Mucosa of rectum (tissue), 2 donors: ENCODE measurements at regions not wholly inside any gene's neighbourhood (a gene's known extent, or its start where the extent isn't known, plus 50 kb on each side); places are given as distances from the start of the nearest gene placed in this dataset.

ENCODE experiments used
- H3K27ac ChIP-seq, 2 donors: one replicate each; pipeline ENCODE4 v1.7.0; 2013; ENCODE audit warnings: inconsistent platforms in 2 of 2, low read depth in 2 of 2, low read length in 2 of 2
- H3K27me3 ChIP-seq, 2 donors: one replicate each; pipeline ENCODE4 v1.7.0; 2013; ENCODE audit warnings: low read length in 2 of 2; ENCODE audit not compliant: control insufficient read depth in 2 of 2, insufficient read depth in 2 of 2
- H3K36me3 ChIP-seq, 2 donors: one replicate each; pipeline ENCODE4 v1.7.0; 2013; ENCODE audit warnings: low read length in 2 of 2; ENCODE audit not compliant: control insufficient read depth in 2 of 2, insufficient read depth in 2 of 2
- H3K4me1 ChIP-seq, 2 donors: one replicate each; pipeline ENCODE4 v1.7.0; 2013; ENCODE audit warnings: low read length in 2 of 2, mild to moderate bottlenecking in 1 of 2; ENCODE audit not compliant: control insufficient read depth in 2 of 2, insufficient read depth in 2 of 2
- H3K4me3 ChIP-seq, 2 donors: one replicate each; pipeline ENCODE4 v1.7.0; 2013; ENCODE audit warnings: low read length in 2 of 2
- H3K9ac ChIP-seq, 2 donors: one replicate each; pipeline ENCODE4 v1.7.0; 2013; ENCODE audit warnings: low read length in 2 of 2, low read depth in 1 of 2, mild to moderate bottlenecking in 1 of 2
- H3K9me3 ChIP-seq, 2 donors: one replicate each; pipeline ENCODE4 v1.7.0; 2013; ENCODE audit warnings: low read length in 2 of 2; ENCODE audit not compliant: control insufficient read depth in 2 of 2
- donor health status: healthy.
- donor health status: Normal muscosa, but diverticular disease.

- Histone ChIP-seq H3K4me1 (no peaks in the 10 kb centered on the region), H3K4me3 (no peak overlapping the region), H3K36me3 (no peaks in the 10 kb centered on the region), H3K27me3 (no peaks in the 10 kb centered on the region), H3K9me3 (no peaks in the 10 kb centered on the region), H3K9ac (no peak overlapping the region), H3K27ac (no peak overlapping the region)
Measured at GRCh38 chr13:84362777-84363176, 480.5 kb upstream of the SLITRK1 start.

- H3K9me3 ChIP-seq = no peaks in the 10 kb centered on the region
- H3K36me3 ChIP-seq = no peaks in the 10 kb centered on the region
- H3K4me3 ChIP-seq = no peak overlapping the region
- no peak overlapping the region for H3K27ac ChIP-seq
- H3K4me1 ChIP-seq = no peaks in the 10 kb centered on the region
- H3K27me3 ChIP-seq = no peaks in the 10 kb centered on the region
- H3K9ac ChIP-seq = no peak overlapping the region
Measured at GRCh38 chr13:84360822-84361221, 478.5 kb upstream of the SLITRK1 start.

GRCh38 chr13:84358601-84359000, 476.3 kb upstream of the SLITRK1 start:
- Histone ChIP-seq H3K36me3 (no peaks in the 10 kb centered on the region), H3K9me3 (no peaks in the 10 kb centered on the region), H3K9ac (no peak overlapping the region), H3K4me1 (no peaks in the 10 kb centered on the region), H3K4me3 (no peak overlapping the region), H3K27me3 (no peaks in the 10 kb centered on the region), H3K27ac (no peak overlapping the region)

- Histone ChIP-seq H3K4me1 (no peaks in the 10 kb centered on the region), H3K4me3 (no peak overlapping the region), H3K9me3 (no peaks in the 10 kb centered on the region), H3K9ac (no peak overlapping the region), H3K27me3 (no peaks in the 10 kb centered on the region), H3K27ac (no peak overlapping the region), H3K36me3 (no peaks in the 10 kb centered on the region)
Measured at GRCh38 chr13:84352946-84353345, 470.7 kb upstream of the SLITRK1 start.

GRCh38 chr13:84339456-84339855, 457.2 kb upstream of the SLITRK1 start:
- Histone ChIP-seq H3K36me3 (no peaks in the 10 kb centered on the region), H3K27ac (no peak overlapping the region), H3K27me3 (no peaks in the 10 kb centered on the region), H3K9ac (no peak overlapping the region), H3K4me3 (no peak overlapping the region), H3K9me3 (peaks cover 2 to 4% of the 10 kb centered on the region in 2 donors), H3K4me1 (no peaks in the 10 kb centered on the region)

- no peak overlapping the region for H3K4me3 ChIP-seq
- H3K9ac ChIP-seq = no peak overlapping the region
- no peak overlapping the region for H3K27ac ChIP-seq
- no peaks in the 10 kb centered on the region for H3K4me1 ChIP-seq
- H3K27me3 ChIP-seq = no peaks in the 10 kb centered on the region
- H3K36me3 ChIP-seq = no peaks in the 10 kb centered on the region
- peaks cover 0 to 2% of the 10 kb centered on the region in 2 donors for H3K9me3 ChIP-seq
Measured at GRCh38 chr13:84332346-84332745, 450.1 kb upstream of the SLITRK1 start.

- Histone ChIP-seq H3K4me3 (no peak overlapping the region), H3K4me1 (no peaks in the 10 kb centered on the region), H3K27me3 (no peaks in the 10 kb centered on the region), H3K27ac (no peak overlapping the region), H3K36me3 (no peaks in the 10 kb centered on the region), H3K9ac (no peak overlapping the region), H3K9me3 (peaks cover 0 to 2% of the 10 kb centered on the region in 2 donors)
Measured at GRCh38 chr13:84315527-84315926, 433.3 kb upstream of the SLITRK1 start.

GRCh38 chr13:84303035-84303434, 420.8 kb upstream of the SLITRK1 start:
- Histone ChIP-seq H3K27me3 (no peaks in the 10 kb centered on the region), H3K4me3 (no peak overlapping the region), H3K36me3 (no peaks in the 10 kb centered on the region), H3K4me1 (no peaks in the 10 kb centered on the region), H3K27ac (no peak overlapping the region), H3K9me3 (no peaks in the 10 kb centered on the region), H3K9ac (no peak overlapping the region)

GRCh38 chr13:84297251-84297650, 415.0 kb upstream of the SLITRK1 start:
- no peaks in the 10 kb centered on the region for H3K27me3 ChIP-seq
- H3K4me3 ChIP-seq = no peak overlapping the region
- no peaks in the 10 kb centered on the region for H3K4me1 ChIP-seq
- no peak overlapping the region for H3K9ac ChIP-seq
- no peaks in the 10 kb centered on the region for H3K9me3 ChIP-seq
- H3K36me3 ChIP-seq = no peaks in the 10 kb centered on the region
- no peak overlapping the region for H3K27ac ChIP-seq

GRCh38 chr13:84296401-84296800, 414.1 kb upstream of the SLITRK1 start:
- H3K27ac ChIP-seq = no peak overlapping the region
- H3K4me1 ChIP-seq = no peaks in the 10 kb centered on the region
- no peaks in the 10 kb centered on the region for H3K36me3 ChIP-seq
- H3K27me3 ChIP-seq = no peaks in the 10 kb centered on the region
- no peaks in the 10 kb centered on the region for H3K9me3 ChIP-seq
- no peak overlapping the region for H3K4me3 ChIP-seq
- no peak overlapping the region for H3K9ac ChIP-seq

GRCh38 chr13:84294576-84294975, 412.3 kb upstream of the SLITRK1 start:
- Histone ChIP-seq H3K27ac (no peak overlapping the region), H3K36me3 (no peaks in the 10 kb centered on the region), H3K4me1 (no peaks in the 10 kb centered on the region), H3K9me3 (no peaks in the 10 kb centered on the region), H3K9ac (no peak overlapping the region), H3K4me3 (no peak overlapping the region), H3K27me3 (no peaks in the 10 kb centered on the region)
